WTC11 (cell line): ENCODE measurements at regions not wholly inside any gene's neighbourhood (a gene's known extent, or its start where the extent isn't known, plus 50 kb on each side); places are given as distances from the start of the nearest gene placed in this dataset.

Experiments used
- ATAC-seq: fragments of 200-7000 bp; cut with Tn5 transposase; 2 replicates; pipeline ENCODE4 v1.10.0; 2021; ENCODE audit warnings: mild to moderate bottlenecking, moderate library complexity
- CTCF ChIA-PET: fragments of 300-600 bp; sonication (Branson Sonifier 250); formaldehyde crosslinking; loops from one replicate; lab custom pipeline; 2021; ENCODE audit warnings: antibody characterized with exemption; lab: Charles Lee
- POLR2A ChIA-PET: fragments of 350-600 bp; sonication (Branson Sonifier 250); formaldehyde crosslinking; loops from one replicate; lab custom pipeline; 2021; ENCODE audit warnings: antibody characterized with exemption; lab: Charles Lee
- DNase-seq: peaks from one replicate; pipeline ENCODE4 v3.0.0; 2021; ENCODE audit warnings: low spot score
- H3K27ac Mint-ChIP-seq: 2 replicates; pipeline ENCODE4 v1.8.0; 2021; ENCODE audit warnings: mixed read lengths
- H3K27me3 Mint-ChIP-seq: 2 replicates; pipeline ENCODE4 v1.8.0; 2021; ENCODE audit warnings: low read depth, mild to moderate bottlenecking, moderate library complexity, mixed read lengths
- H3K36me3 Mint-ChIP-seq: 2 replicates; pipeline ENCODE4 v1.8.0; 2021; ENCODE audit warnings: mixed read lengths
- H3K4me1 Mint-ChIP-seq: 2 replicates; pipeline ENCODE4 v1.8.0; 2022; ENCODE audit warnings: mixed read lengths
- H3K4me3 Mint-ChIP-seq: 2 replicates; pipeline ENCODE4 v1.8.0; 2021; ENCODE audit warnings: mild to moderate bottlenecking, moderate library complexity, mixed read lengths
- H3K9me3 Mint-ChIP-seq: 2 replicates; pipeline ENCODE4 v1.8.0; 2021; ENCODE audit warnings: mixed read lengths
- ATF1 ChIP-seq: sonication (generic); formaldehyde crosslinking; IDR thresholded peaks from 2 replicates; pipeline ENCODE4 v1.8.1; 2023; ENCODE audit warnings: mild to moderate bottlenecking, moderate library complexity, missing genetic modification reagents
- ATF6 ChIP-seq: sonication (generic); formaldehyde crosslinking; IDR thresholded peaks from 2 replicates; pipeline ENCODE4 v1.8.1; 2023; ENCODE audit warnings: mild to moderate bottlenecking, missing genetic modification reagents
- FOXJ3 ChIP-seq: sonication (generic); formaldehyde crosslinking; IDR thresholded peaks from 2 replicates; pipeline ENCODE4 v1.9.0; 2021; ENCODE audit warnings: missing genetic modification reagents, mild to moderate bottlenecking, borderline replicate concordance
- FOXP1 ChIP-seq: sonication (generic); formaldehyde crosslinking; IDR thresholded peaks from 2 replicates; pipeline ENCODE4 v1.8.0; 2022; ENCODE audit warnings: missing genetic modification reagents, mild to moderate bottlenecking, moderate library complexity, borderline replicate concordance
- GABPB1 ChIP-seq: sonication (generic); formaldehyde crosslinking; IDR thresholded peaks from 2 replicates; pipeline ENCODE4 v1.8.1; 2023; ENCODE audit warnings: mild to moderate bottlenecking, missing genetic modification reagents
- GTF2I ChIP-seq: fragments of 250-450 bp; sonication (Bioruptor Pico); conservative IDR thresholded peaks from 2 replicates; pipeline ENCODE4 v1.4.0; 2021; ENCODE audit warnings: mild to moderate bottlenecking
- HMGXB4 ChIP-seq: sonication (generic); formaldehyde crosslinking; IDR thresholded peaks from 2 replicates; pipeline ENCODE4 v1.8.1; 2023; ENCODE audit warnings: mild to moderate bottlenecking, moderate library complexity, missing genetic modification reagents
- NFATC4 ChIP-seq: fragments of 250-450 bp; sonication (Bioruptor Pico); IDR thresholded peaks from 2 replicates; pipeline ENCODE4 v1.9.0; 2021; ENCODE audit warnings: mild to moderate bottlenecking
- SMAD4 ChIP-seq: sonication (generic); formaldehyde crosslinking; IDR thresholded peaks from 2 replicates; pipeline ENCODE4 v1.8.0; 2022; ENCODE audit warnings: mild to moderate bottlenecking, missing genetic modification reagents
- TCF7 ChIP-seq: sonication (generic); formaldehyde crosslinking; IDR thresholded peaks from 2 replicates; pipeline ENCODE4 v1.8.0; 2022; ENCODE audit warnings: mild to moderate bottlenecking, low read depth, missing genetic modification reagents, moderate library complexity
- TEAD4 ChIP-seq: sonication (generic); formaldehyde crosslinking; IDR thresholded peaks from 2 replicates; pipeline ENCODE4 v1.8.0; 2022; ENCODE audit warnings: mild to moderate bottlenecking, missing genetic modification reagents
- TP53 ChIP-seq: sonication (generic); formaldehyde crosslinking; IDR thresholded peaks from 2 replicates; pipeline ENCODE4 v1.8.1; 2023; ENCODE audit warnings: mild to moderate bottlenecking, missing genetic modification reagents
- ZNF396 ChIP-seq: fragments of 250-450 bp; sonication (Bioruptor Pico); IDR thresholded peaks from 2 replicates; pipeline ENCODE4 v1.8.0; 2021; ENCODE audit warnings: mild to moderate bottlenecking, moderate library complexity, borderline replicate concordance
- TF ChIP-seq, protein P1 (sequence below): sonication (generic); formaldehyde crosslinking; IDR thresholded peaks from 2 replicates; pipeline ENCODE4 v1.8.1; 2022; ENCODE audit warnings: mild to moderate bottlenecking, moderate library complexity, missing genetic modification reagents
- TF ChIP-seq, protein P2 (sequence below): fragments of 250-450 bp; sonication (Bioruptor Pico); IDR thresholded peaks from 2 replicates; pipeline ENCODE4 v1.8.0; 2021; ENCODE audit warnings: mild to moderate bottlenecking
- TF ChIP-seq, protein P3 (sequence below): sonication (generic); formaldehyde crosslinking; IDR thresholded peaks from 2 replicates; pipeline ENCODE4 v1.8.1; 2023; ENCODE audit warnings: mild to moderate bottlenecking, missing genetic modification reagents, moderate library complexity
- TF ChIP-seq, protein P4 (sequence below): sonication (generic); formaldehyde crosslinking; IDR thresholded peaks from 2 replicates; pipeline ENCODE4 v1.8.1; 2022; ENCODE audit warnings: missing genetic modification reagents, borderline replicate concordance
- TF ChIP-seq, protein P5 (sequence below): sonication (generic); formaldehyde crosslinking; IDR thresholded peaks from 2 replicates; pipeline ENCODE4 v1.8.1; 2022; ENCODE audit warnings: low read depth, mild to moderate bottlenecking, moderate library complexity, missing genetic modification reagents, borderline replicate concordance
- TF ChIP-seq, protein P6 (sequence below): sonication (generic); formaldehyde crosslinking; IDR thresholded peaks from 2 replicates; pipeline ENCODE4 v1.8.1; 2023; ENCODE audit warnings: mild to moderate bottlenecking, missing genetic modification reagents, moderate library complexity

DNA sequence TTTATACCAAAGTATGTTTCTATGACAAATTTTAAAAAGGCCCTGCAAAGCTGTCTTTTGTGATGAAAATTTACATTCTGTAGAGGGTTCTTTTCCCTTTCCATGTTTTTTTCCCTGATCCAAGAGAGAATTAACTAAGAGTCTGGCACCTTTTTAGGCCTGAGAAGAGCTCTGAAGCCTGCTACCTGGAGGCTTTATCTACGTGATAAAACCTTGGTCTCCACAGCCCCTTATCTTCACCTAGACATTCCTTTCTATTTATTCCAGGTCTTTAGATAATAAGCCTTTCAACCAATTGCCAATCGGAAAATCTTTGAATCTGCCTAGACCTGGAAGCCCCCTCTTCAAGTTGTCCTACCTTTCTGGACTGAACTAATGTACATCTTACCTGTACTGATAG is 774.1 kb upstream of the LRRTM1 start:
- H3K4me1 Mint-ChIP-seq: peaks cover 46% of the 10 kb centered on the region
- ChIA-PET POLR2A (no interaction called here), CTCF (no interaction called here)
- DNase-seq (no peak), ATAC-seq (no peak)
- no peaks in the 10 kb centered on the region for H3K36me3 Mint-ChIP-seq
- no peak overlapping the region for H3K27ac Mint-ChIP-seq
- H3K9me3 Mint-ChIP-seq: peaks cover 3% of the 10 kb centered on the region; the same call in 1 of the 2 replicates
- no peaks in the 10 kb centered on the region for H3K27me3 Mint-ChIP-seq
- no peak for TF ChIP-seq GTF2I (CRISPR knock-in tag)
- TF ChIP-seq, all 79 proteins: peak for 0
- no peak overlapping the region for H3K4me3 Mint-ChIP-seq

GRCh38 chr2:81078102-81078501 is 773.5 kb upstream of the LRRTM1 start:
- Mint-ChIP-seq H3K36me3 (no peaks in the 10 kb centered on the region), H3K4me3 (no peak overlapping the region), H3K27me3 (no peaks in the 10 kb centered on the region), H3K27ac (peak overlapping the region; percentile 97), H3K4me1 (peaks cover 45% of the 10 kb centered on the region), H3K9me3 (peaks cover 3% of the 10 kb centered on the region; the same call in 1 of the 2 replicates)
- no peak for TF ChIP-seq NFATC4 (CRISPR knock-in tag)
- TF ChIP-seq GABPB1 (CRISPR knock-in tag): no peak
- TF ChIP-seq ATF6: no peak
- TF ChIP-seq FOXP1 (CRISPR knock-in tag): no peak
- no peak for TF ChIP-seq TP53 (CRISPR knock-in tag)
- TF ChIP-seq, protein P1, sequence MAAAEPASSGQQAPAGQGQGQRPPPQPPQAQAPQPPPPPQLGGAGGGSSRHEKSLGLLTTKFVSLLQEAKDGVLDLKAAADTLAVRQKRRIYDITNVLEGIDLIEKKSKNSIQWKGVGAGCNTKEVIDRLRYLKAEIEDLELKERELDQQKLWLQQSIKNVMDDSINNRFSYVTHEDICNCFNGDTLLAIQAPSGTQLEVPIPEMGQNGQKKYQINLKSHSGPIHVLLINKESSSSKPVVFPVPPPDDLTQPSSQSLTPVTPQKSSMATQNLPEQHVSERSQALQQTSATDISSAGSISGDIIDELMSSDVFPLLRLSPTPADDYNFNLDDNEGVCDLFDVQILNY (CRISPR knock-in tag): no peak
- TF ChIP-seq ATF1: no peak
- no peak for TF ChIP-seq FOXJ3
- TF ChIP-seq, protein P2, sequence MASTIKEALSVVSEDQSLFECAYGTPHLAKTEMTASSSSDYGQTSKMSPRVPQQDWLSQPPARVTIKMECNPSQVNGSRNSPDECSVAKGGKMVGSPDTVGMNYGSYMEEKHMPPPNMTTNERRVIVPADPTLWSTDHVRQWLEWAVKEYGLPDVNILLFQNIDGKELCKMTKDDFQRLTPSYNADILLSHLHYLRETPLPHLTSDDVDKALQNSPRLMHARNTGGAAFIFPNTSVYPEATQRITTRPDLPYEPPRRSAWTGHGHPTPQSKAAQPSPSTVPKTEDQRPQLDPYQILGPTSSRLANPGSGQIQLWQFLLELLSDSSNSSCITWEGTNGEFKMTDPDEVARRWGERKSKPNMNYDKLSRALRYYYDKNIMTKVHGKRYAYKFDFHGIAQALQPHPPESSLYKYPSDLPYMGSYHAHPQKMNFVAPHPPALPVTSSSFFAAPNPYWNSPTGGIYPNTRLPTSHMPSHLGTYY (CRISPR knock-in tag): no peak
- TF ChIP-seq, protein P3, sequence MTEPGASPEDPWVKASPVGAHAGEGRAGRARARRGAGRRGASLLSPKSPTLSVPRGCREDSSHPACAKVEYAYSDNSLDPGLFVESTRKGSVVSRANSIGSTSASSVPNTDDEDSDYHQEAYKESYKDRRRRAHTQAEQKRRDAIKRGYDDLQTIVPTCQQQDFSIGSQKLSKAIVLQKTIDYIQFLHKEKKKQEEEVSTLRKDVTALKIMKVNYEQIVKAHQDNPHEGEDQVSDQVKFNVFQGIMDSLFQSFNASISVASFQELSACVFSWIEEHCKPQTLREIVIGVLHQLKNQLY (CRISPR knock-in tag): no peak
- TF ChIP-seq TEAD4: no peak
- no peak for TF ChIP-seq SMAD4 (CRISPR knock-in tag)
- TF ChIP-seq, protein P4, sequence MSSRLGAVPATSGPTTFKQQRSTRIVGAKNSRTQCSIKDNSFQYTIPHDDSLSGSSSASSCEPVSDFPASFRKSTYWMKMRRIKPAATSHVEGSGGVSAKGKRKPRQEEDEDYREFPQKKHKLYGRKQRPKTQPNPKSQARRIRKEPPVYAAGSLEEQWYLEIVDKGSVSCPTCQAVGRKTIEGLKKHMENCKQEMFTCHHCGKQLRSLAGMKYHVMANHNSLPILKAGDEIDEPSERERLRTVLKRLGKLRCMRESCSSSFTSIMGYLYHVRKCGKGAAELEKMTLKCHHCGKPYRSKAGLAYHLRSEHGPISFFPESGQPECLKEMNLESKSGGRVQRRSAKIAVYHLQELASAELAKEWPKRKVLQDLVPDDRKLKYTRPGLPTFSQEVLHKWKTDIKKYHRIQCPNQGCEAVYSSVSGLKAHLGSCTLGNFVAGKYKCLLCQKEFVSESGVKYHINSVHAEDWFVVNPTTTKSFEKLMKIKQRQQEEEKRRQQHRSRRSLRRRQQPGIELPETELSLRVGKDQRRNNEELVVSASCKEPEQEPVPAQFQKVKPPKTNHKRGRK (CRISPR knock-in tag): no peak
- no peak for TF ChIP-seq TCF7
- TF ChIP-seq ZNF396 (CRISPR knock-in tag): no peak
- no peak for TF ChIP-seq HMGXB4 (CRISPR knock-in tag)
- TF ChIP-seq, protein P5, sequence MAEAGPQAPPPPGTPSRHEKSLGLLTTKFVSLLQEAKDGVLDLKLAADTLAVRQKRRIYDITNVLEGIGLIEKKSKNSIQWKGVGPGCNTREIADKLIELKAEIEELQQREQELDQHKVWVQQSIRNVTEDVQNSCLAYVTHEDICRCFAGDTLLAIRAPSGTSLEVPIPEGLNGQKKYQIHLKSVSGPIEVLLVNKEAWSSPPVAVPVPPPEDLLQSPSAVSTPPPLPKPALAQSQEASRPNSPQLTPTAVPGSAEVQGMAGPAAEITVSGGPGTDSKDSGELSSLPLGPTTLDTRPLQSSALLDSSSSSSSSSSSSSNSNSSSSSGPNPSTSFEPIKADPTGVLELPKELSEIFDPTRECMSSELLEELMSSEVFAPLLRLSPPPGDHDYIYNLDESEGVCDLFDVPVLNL (CRISPR knock-in tag): no peak
- TF ChIP-seq, protein P6, sequence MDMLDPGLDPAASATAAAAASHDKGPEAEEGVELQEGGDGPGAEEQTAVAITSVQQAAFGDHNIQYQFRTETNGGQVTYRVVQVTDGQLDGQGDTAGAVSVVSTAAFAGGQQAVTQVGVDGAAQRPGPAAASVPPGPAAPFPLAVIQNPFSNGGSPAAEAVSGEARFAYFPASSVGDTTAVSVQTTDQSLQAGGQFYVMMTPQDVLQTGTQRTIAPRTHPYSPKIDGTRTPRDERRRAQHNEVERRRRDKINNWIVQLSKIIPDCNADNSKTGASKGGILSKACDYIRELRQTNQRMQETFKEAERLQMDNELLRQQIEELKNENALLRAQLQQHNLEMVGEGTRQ (CRISPR knock-in tag): no peak
- CTCF ChIA-PET: no interaction called here
- ATAC-seq (no peak), DNase-seq (no peak)
- POLR2A ChIA-PET: no interaction called here
